Keratinocyte (primary cell): ENCODE measurements at regions not wholly inside any gene's neighbourhood (a gene's known extent, or its start where the extent isn't known, plus 50 kb on each side); places are given as distances from the start of the nearest gene placed in this dataset.

Experiments used
- DNase-seq: peaks from one replicate; pipeline ENCODE4 v3.0.0-alpha.2; 2011; ENCODE audit warnings: low read depth, missing footprints, low spot score
- FAIRE-seq: peaks from 2 replicates; lab custom pipeline; 2011; peaks lifted over from hg19 to GRCh38; lab: Jason Lieb, UNC
- H2AFZ ChIP-seq: 2 replicates; pipeline ENCODE4 v1.6.0; 2012; ENCODE audit warnings: low read length, control low read depth, inconsistent platforms; ENCODE audit not compliant: control insufficient read depth
- H3K27ac ChIP-seq: 2 replicates; pipeline ENCODE4 v1.5.1; 2011; ENCODE audit warnings: low read length; ENCODE audit not compliant: control insufficient read depth, insufficient read depth
- H3K27me3 ChIP-seq: 3 replicates; pipeline ENCODE4 v1.6.0; 2011; ENCODE audit warnings: low read length; ENCODE audit not compliant: control insufficient read depth, insufficient read depth; ENCODE audit errors: extremely low read depth
- H3K36me3 ChIP-seq, 2 experiments: 2 replicates in 1 of 2; 3 replicates in 1 of 2; pipeline ENCODE4 v1.5.1; 2011; ENCODE audit warnings: low read length in 2 of 2, mild to moderate bottlenecking in 1 of 2; ENCODE audit not compliant: control insufficient read depth in 2 of 2, insufficient read depth in 2 of 2; ENCODE audit errors: extremely low read depth in 1 of 2
- H3K4me1 ChIP-seq: 3 replicates; pipeline ENCODE4 v1.5.1; 2011; ENCODE audit warnings: low read length; ENCODE audit not compliant: control insufficient read depth, insufficient read depth; ENCODE audit errors: extremely low read depth
- H3K4me2 ChIP-seq: 3 replicates; pipeline ENCODE4 v1.6.0; 2011; ENCODE audit warnings: low read depth, low read length; ENCODE audit not compliant: control insufficient read depth, insufficient read depth; ENCODE audit errors: extremely low read depth
- H3K4me3 ChIP-seq, 3 experiments: fragments of 200-600 bp in 1 of 3; sonication (generic) in 1 of 3; 2 replicates in 2 of 3; 3 replicates in 1 of 3; pipeline ENCODE4 v1.5.1; 2011 to 2016; ENCODE audit warnings: low read length in 3 of 3, mild to moderate bottlenecking in 3 of 3, control low read depth in 2 of 3, inconsistent platforms in 1 of 3, low read depth in 1 of 3, mixed read lengths in 1 of 3, mixed run types in 1 of 3, moderate library complexity in 1 of 3; ENCODE audit not compliant: control insufficient read depth in 2 of 3, insufficient read depth in 2 of 3; ENCODE audit errors: extremely low read depth in 1 of 3
- H3K79me2 ChIP-seq: 2 replicates; pipeline ENCODE4 v1.6.0; 2012; ENCODE audit warnings: low read length; ENCODE audit not compliant: control insufficient read depth, insufficient read depth
- H3K9ac ChIP-seq: 3 replicates; pipeline ENCODE4 v1.6.0; 2011; ENCODE audit warnings: low read length; ENCODE audit not compliant: control insufficient read depth, insufficient read depth; ENCODE audit errors: extremely low read depth
- H3K9me1 ChIP-seq: 3 replicates; pipeline ENCODE4 v1.6.0; 2011; ENCODE audit warnings: low read length; ENCODE audit not compliant: control insufficient read depth, insufficient read depth; ENCODE audit errors: extremely low read depth
- H3K9me3 ChIP-seq: 2 replicates; pipeline ENCODE4 v1.5.1; 2012; ENCODE audit warnings: low read depth, low read length; ENCODE audit not compliant: control insufficient read depth
- H4K20me1 ChIP-seq: 3 replicates; pipeline ENCODE4 v1.6.0; 2011; ENCODE audit warnings: low read length; ENCODE audit not compliant: control insufficient read depth, insufficient read depth; ENCODE audit errors: extremely low read depth
- CTCF ChIP-seq, 3 experiments: IDR thresholded peaks in 1 of 3; conservative IDR thresholded peaks in 1 of 3; optimal IDR thresholded peaks in 1 of 3; 2 replicates in 2 of 3; 3 replicates in 1 of 3; pipeline versions ENCODE3 to v1.5.1; 2011; ENCODE audit warnings: low read length in 3 of 3, mild to moderate bottlenecking in 3 of 3, moderate library complexity in 2 of 3, control low read depth in 1 of 3, inconsistent platforms in 1 of 3; ENCODE audit not compliant: insufficient read depth in 2 of 3; ENCODE audit errors: extremely low read depth in 1 of 3
- EZH2 ChIP-seq: IDR thresholded peaks from one replicate; pipeline ENCODE4 v1.6.1; 2012; ENCODE audit warnings: inconsistent platforms, mild to moderate bottlenecking, low read length, moderate library complexity
- dilution Hi-C: fragments of 300-500 bp; cut with MboI; formaldehyde crosslinking; loops from one replicate; pipeline ENCODE4 v1.7.0; 2020; ENCODE audit warnings: low sequenced_read_pairs; ENCODE audit not compliant: extremely low pct_ligation_motif_present

GRCh38 chr1:195897076-195897475 is 711.2 kb downstream of the KCNT2 start:
- FAIRE-seq (no peak), DNase-seq (no peak)
- Histone ChIP-seq H4K20me1 (no peaks in the 10 kb centered on the region), H3K9me3 (no peaks in the 10 kb centered on the region), H3K4me1 (no peaks in the 10 kb centered on the region), H3K4me2 (no peak overlapping the region), H2AFZ (no peak overlapping the region), H3K9ac (no peak overlapping the region), H3K27ac (no peak overlapping the region), H3K79me2 (no peaks in the 10 kb centered on the region), H3K27me3 (no peaks in the 10 kb centered on the region), H3K4me3 (no peak overlapping the region), H3K36me3 (no peaks in the 10 kb centered on the region), H3K9me1 (no peaks in the 10 kb centered on the region)
- dilution Hi-C loops = no loop called here
- TF ChIP-seq CTCF (optimal IDR thresholded peaks at IDR 0.05 in 1 of 3, IDR thresholded peaks at IDR 0.05 in 1 of 3, conservative IDR thresholded peaks at IDR 0.05 in 1 of 3; ENCODE audit: extremely low read depth in 1 of 3, insufficient read depth in 2 of 3, low read length in 3 of 3) (peak in 1 of 3 experiments; percentile 8), EZH2 (no peak)

- DNase-seq (no peak), FAIRE-seq (no peak)
- H3K27me3 ChIP-seq = no peaks in the 10 kb centered on the region
- no peak overlapping the region for H3K4me2 ChIP-seq
- H3K9ac ChIP-seq = no peak overlapping the region
- TF ChIP-seq CTCF (optimal IDR thresholded peaks at IDR 0.05 in 1 of 3, IDR thresholded peaks at IDR 0.05 in 1 of 3, conservative IDR thresholded peaks at IDR 0.05 in 1 of 3; ENCODE audit: extremely low read depth in 1 of 3, insufficient read depth in 2 of 3, low read length in 3 of 3) = no peak
- TF ChIP-seq EZH2 = no peak
- no peaks in the 10 kb centered on the region for H4K20me1 ChIP-seq
- dilution Hi-C loops = no loop called here
- H3K4me1 ChIP-seq = no peaks in the 10 kb centered on the region
- no peak overlapping the region for H3K27ac ChIP-seq
- H3K9me1 ChIP-seq = no peaks in the 10 kb centered on the region
- no peak overlapping the region for H2AFZ ChIP-seq
- no peaks in the 10 kb centered on the region for H3K36me3 ChIP-seq
- no peak overlapping the region for H3K4me3 ChIP-seq
- H3K9me3 ChIP-seq = no peaks in the 10 kb centered on the region
- no peaks in the 10 kb centered on the region for H3K79me2 ChIP-seq
These were observed 713.8 kb downstream of the KCNT2 start for GRCh38 chr1:195894411-195894810.
